ENCODE measurements at regions not wholly inside any gene's neighbourhood (a gene's known extent, or its start where the extent isn't known, plus 50 kb on each side); places are given as distances from the start of the nearest gene placed in this dataset.

GRCh38 chr3:159855599-159856346, 132.9 kb upstream of the IL12A start:
- Histone ChIP-seq H3K4me1 (peaks cover 100% of the 10 kb centered on the region), H3K27me3 (ENCODE audit: low read depth) (no peaks in the 10 kb centered on the region), H3K27ac (replicated peaks) (peak overlapping the region; percentile 93), H3K36me3 (no peaks in the 10 kb centered on the region), H3K4me3 (peak overlapping the region; percentile 62), H3K9me3 (replicated peaks) (no peaks in the 10 kb centered on the region)
- no peak for TF ChIP-seq CTCF (IDR thresholded peaks at IDR 0.05; ENCODE audit: borderline replicate concordance)
- intact Hi-C loops (cut with micrococcal nuclease) = no loop called here
- no peak for DNase-seq

GRCh38 chr3:159856590-159857104, 132.0 kb upstream of the IL12A start:
- H3K9me3 ChIP-seq (replicated peaks) = no peaks in the 10 kb centered on the region
- DNase-seq = no peak
- no peaks in the 10 kb centered on the region for H3K36me3 ChIP-seq
- intact Hi-C loops (cut with micrococcal nuclease) = no loop called here
- no peaks in the 10 kb centered on the region for H3K27me3 ChIP-seq (ENCODE audit: low read depth)
- H3K27ac ChIP-seq (replicated peaks) = peak overlapping the region; percentile 93
- H3K4me3 ChIP-seq = peak overlapping the region; percentile 62
- peaks cover 100% of the 10 kb centered on the region for H3K4me1 ChIP-seq
- no peak for TF ChIP-seq CTCF (IDR thresholded peaks at IDR 0.05; ENCODE audit: borderline replicate concordance)

- Histone ChIP-seq H3K27me3 (ENCODE audit: low read depth) (no peaks in the 10 kb centered on the region), H3K4me1 (peaks cover 100% of the 10 kb centered on the region), H3K9me3 (replicated peaks) (no peaks in the 10 kb centered on the region), H3K36me3 (no peaks in the 10 kb centered on the region), H3K27ac (replicated peaks) (peak overlapping the region; percentile 93), H3K4me3 (peak overlapping the region; percentile 62)
- no peak for TF ChIP-seq CTCF (IDR thresholded peaks at IDR 0.05; ENCODE audit: borderline replicate concordance)
- intact Hi-C loops (cut with micrococcal nuclease) = no loop called here
- no peak for DNase-seq
Observed at GRCh38 chr3:159857840-159858239, 130.8 kb upstream of the IL12A start.

GRCh38 chr3:159858650-159859049, 130.0 kb upstream of the IL12A start:
- no peak for TF ChIP-seq CTCF (IDR thresholded peaks at IDR 0.05; ENCODE audit: borderline replicate concordance)
- peak overlapping the region; percentile 93 for H3K27ac ChIP-seq (replicated peaks)
- no peaks in the 10 kb centered on the region for H3K36me3 ChIP-seq
- H3K9me3 ChIP-seq (replicated peaks) = no peaks in the 10 kb centered on the region
- peak overlapping the region; percentile 49 for H3K4me3 ChIP-seq
- intact Hi-C loops (cut with micrococcal nuclease) = no loop called here
- no peaks in the 10 kb centered on the region for H3K27me3 ChIP-seq (ENCODE audit: low read depth)
- DNase-seq = no peak
- peaks cover 100% of the 10 kb centered on the region for H3K4me1 ChIP-seq

- H3K27ac ChIP-seq (replicated peaks) = peak overlapping the region; percentile 93
- DNase-seq = no peak
- H3K36me3 ChIP-seq = no peaks in the 10 kb centered on the region
- H3K4me1 ChIP-seq = peaks cover 98% of the 10 kb centered on the region
- no peaks in the 10 kb centered on the region for H3K9me3 ChIP-seq (replicated peaks)
- TF ChIP-seq CTCF (IDR thresholded peaks at IDR 0.05; ENCODE audit: borderline replicate concordance) = no peak
- H3K4me3 ChIP-seq = no peak overlapping the region
- intact Hi-C loops (cut with micrococcal nuclease) = no loop called here
- H3K27me3 ChIP-seq (ENCODE audit: low read depth) = no peaks in the 10 kb centered on the region
Observed at GRCh38 chr3:159859424-159859823, 129.2 kb upstream of the IL12A start.
